ENCODE measurements at regions not wholly inside any gene's neighbourhood (a gene's known extent, or its start where the extent isn't known, plus 50 kb on each side); places are given as distances from the start of the nearest gene placed in this dataset.

DNA sequence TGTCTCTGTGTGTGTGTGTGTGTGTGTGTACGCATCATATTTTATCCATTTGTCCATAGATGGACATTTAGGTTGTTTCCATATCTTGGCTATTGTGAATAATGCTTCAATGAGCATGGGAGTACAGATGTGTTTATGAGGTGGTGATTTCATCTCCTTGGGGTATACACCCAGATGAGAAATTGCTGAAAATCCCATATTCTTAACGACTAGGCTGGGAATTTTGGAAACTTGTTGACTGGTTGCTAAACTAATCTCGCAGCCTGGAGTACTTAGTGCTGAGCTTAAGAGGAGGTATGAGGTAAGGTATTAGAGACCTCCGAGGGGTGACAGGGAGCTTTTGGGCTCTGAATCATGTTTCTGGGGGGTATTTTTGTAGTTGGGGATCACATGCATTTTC, 66.0 kb upstream of the SPRED2 start (continued):
- TF ChIP-seq, protein P1, sequence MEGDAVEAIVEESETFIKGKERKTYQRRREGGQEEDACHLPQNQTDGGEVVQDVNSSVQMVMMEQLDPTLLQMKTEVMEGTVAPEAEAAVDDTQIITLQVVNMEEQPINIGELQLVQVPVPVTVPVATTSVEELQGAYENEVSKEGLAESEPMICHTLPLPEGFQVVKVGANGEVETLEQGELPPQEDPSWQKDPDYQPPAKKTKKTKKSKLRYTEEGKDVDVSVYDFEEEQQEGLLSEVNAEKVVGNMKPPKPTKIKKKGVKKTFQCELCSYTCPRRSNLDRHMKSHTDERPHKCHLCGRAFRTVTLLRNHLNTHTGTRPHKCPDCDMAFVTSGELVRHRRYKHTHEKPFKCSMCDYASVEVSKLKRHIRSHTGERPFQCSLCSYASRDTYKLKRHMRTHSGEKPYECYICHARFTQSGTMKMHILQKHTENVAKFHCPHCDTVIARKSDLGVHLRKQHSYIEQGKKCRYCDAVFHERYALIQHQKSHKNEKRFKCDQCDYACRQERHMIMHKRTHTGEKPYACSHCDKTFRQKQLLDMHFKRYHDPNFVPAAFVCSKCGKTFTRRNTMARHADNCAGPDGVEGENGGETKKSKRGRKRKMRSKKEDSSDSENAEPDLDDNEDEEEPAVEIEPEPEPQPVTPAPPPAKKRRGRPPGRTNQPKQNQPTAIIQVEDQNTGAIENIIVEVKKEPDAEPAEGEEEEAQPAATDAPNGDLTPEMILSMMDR (IDR thresholded peaks at IDR 0.05) = no peak
- no peak for TF ChIP-seq YY1 (IDR thresholded peaks at IDR 0.05; ENCODE audit: low read depth)
- TF ChIP-seq FOXM1 (IDR thresholded peaks at IDR 0.05; ENCODE audit: low read depth) = no peak
- no peak for TF ChIP-seq EP300 (IDR thresholded peaks at IDR 0.05; ENCODE audit: borderline replicate concordance in 1 of 2, low read depth in 1 of 2, low read length in 1 of 2)
- TF ChIP-seq NRF1 (IDR thresholded peaks at IDR 0.05; ENCODE audit: low read depth, low read length) = no peak
- no peak for TF ChIP-seq SMC3 (IDR thresholded peaks at IDR 0.05; ENCODE audit: low read depth, low read length)
- no peak for TF ChIP-seq ELF1 (IDR thresholded peaks at IDR 0.05)
- TF ChIP-seq FOSL2 (IDR thresholded peaks at IDR 0.05; ENCODE audit: borderline replicate concordance, low read depth) = no peak
- no peak for TF ChIP-seq TAF1 (IDR thresholded peaks at IDR 0.05; ENCODE audit: borderline replicate concordance, low read depth, low read length)
- no peak for TF ChIP-seq RAD21 (IDR thresholded peaks at IDR 0.05; ENCODE audit: low read length)
- TF ChIP-seq, protein P2, sequence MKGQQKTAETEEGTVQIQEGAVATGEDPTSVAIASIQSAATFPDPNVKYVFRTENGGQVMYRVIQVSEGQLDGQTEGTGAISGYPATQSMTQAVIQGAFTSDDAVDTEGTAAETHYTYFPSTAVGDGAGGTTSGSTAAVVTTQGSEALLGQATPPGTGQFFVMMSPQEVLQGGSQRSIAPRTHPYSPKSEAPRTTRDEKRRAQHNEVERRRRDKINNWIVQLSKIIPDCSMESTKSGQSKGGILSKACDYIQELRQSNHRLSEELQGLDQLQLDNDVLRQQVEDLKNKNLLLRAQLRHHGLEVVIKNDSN (IDR thresholded peaks at IDR 0.05; ENCODE audit: borderline replicate concordance, low read depth) = no peak
- no peak for TF ChIP-seq NFIC (IDR thresholded peaks at IDR 0.05; ENCODE audit: borderline replicate concordance)
- no peak for TF ChIP-seq TEAD4 (IDR thresholded peaks at IDR 0.05; ENCODE audit: borderline replicate concordance, insufficient read depth)
- TF ChIP-seq RCOR1 (IDR thresholded peaks at IDR 0.05; ENCODE audit: low read length) = no peak
- TF ChIP-seq, protein P3, sequence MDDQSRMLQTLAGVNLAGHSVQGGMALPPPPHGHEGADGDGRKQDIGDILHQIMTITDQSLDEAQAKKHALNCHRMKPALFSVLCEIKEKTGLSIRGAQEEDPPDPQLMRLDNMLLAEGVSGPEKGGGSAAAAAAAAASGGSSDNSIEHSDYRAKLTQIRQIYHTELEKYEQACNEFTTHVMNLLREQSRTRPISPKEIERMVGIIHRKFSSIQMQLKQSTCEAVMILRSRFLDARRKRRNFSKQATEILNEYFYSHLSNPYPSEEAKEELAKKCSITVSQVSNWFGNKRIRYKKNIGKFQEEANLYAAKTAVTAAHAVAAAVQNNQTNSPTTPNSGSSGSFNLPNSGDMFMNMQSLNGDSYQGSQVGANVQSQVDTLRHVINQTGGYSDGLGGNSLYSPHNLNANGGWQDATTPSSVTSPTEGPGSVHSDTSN (IDR thresholded peaks at IDR 0.05) = no peak

DNA sequence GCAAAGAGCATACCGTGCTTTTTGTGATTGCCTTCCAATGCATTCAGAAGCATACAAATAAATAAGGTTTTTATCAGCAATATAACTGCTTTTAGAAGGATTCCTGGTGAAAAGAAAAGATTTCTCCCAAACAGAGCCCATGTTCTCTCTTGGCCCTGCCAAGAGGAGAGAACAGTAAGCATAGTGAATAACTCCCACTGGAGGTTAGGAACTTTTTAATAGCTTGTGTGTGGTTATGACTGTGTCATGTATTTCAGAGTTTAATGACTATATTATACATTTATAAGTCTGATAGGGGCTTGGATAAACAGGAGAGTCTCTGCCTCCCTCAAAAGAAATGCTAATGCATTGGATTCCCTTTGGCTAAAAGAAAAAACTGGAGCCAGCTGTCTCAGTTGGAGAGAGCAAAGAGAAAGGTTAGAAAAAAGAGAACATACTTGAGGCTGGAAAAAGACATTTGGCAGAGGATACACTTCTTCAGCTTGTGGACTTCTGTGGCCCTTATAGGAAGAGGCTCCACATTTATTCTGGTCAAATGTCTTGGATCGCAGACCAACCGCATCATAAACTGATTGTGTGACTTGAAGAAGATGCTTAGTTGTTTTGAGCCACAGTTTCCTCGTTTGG, 63.0 kb upstream of the SPRED2 start:
- H4K20me1 ChIP-seq (ENCODE audit: insufficient read depth) = no peaks in the 10 kb centered on the region
- H3K36me3 ChIP-seq (replicated peaks in 1 of 2; ENCODE audit: control insufficient read depth in 1 of 2, insufficient read depth in 2 of 2, low read length in 1 of 2) = no peaks in the 10 kb centered on the region
- H3K9ac ChIP-seq = no peak overlapping the region
- no peaks in the 10 kb centered on the region for H3F3A ChIP-seq (replicated peaks; ENCODE audit: insufficient read depth)
- no peaks in the 10 kb centered on the region for H3K9me3 ChIP-seq
- no peaks in the 10 kb centered on the region for H3K27me3 ChIP-seq (ENCODE audit: insufficient read depth)
- no peaks in the 10 kb centered on the region for H3K9me2 ChIP-seq
- no peak overlapping the region for H3K4me3 ChIP-seq (ENCODE audit: low read depth in 2 of 2, low read length in 1 of 2)
- H3K27ac ChIP-seq (ENCODE audit: low read depth in 2 of 2, low read length in 1 of 2) = no peak overlapping the region
- H3K79me2 ChIP-seq (ENCODE audit: insufficient read depth) = no peaks in the 10 kb centered on the region
- peaks cover 0 to 3% of the 10 kb centered on the region in 2 experiments; a peak in 1 of 4 replicates for H3K4me1 ChIP-seq (ENCODE audit: control insufficient read depth in 1 of 2, insufficient read depth in 2 of 2, low read depth in 1 of 2, low read length in 1 of 2)
- H2AFZ ChIP-seq (ENCODE audit: low read depth) = no peak overlapping the region
- DNase-seq = no peak
- POLR2A ChIA-PET = no interaction called here
- CTCF ChIA-PET = no interaction called here
- H3K4me2 ChIP-seq = no peak overlapping the region
- no peak for TF ChIP-seq POLR2AphosphoS5 (IDR thresholded peaks at IDR 0.05; ENCODE audit: low read depth, low read length)
- TF ChIP-seq, protein P4, sequence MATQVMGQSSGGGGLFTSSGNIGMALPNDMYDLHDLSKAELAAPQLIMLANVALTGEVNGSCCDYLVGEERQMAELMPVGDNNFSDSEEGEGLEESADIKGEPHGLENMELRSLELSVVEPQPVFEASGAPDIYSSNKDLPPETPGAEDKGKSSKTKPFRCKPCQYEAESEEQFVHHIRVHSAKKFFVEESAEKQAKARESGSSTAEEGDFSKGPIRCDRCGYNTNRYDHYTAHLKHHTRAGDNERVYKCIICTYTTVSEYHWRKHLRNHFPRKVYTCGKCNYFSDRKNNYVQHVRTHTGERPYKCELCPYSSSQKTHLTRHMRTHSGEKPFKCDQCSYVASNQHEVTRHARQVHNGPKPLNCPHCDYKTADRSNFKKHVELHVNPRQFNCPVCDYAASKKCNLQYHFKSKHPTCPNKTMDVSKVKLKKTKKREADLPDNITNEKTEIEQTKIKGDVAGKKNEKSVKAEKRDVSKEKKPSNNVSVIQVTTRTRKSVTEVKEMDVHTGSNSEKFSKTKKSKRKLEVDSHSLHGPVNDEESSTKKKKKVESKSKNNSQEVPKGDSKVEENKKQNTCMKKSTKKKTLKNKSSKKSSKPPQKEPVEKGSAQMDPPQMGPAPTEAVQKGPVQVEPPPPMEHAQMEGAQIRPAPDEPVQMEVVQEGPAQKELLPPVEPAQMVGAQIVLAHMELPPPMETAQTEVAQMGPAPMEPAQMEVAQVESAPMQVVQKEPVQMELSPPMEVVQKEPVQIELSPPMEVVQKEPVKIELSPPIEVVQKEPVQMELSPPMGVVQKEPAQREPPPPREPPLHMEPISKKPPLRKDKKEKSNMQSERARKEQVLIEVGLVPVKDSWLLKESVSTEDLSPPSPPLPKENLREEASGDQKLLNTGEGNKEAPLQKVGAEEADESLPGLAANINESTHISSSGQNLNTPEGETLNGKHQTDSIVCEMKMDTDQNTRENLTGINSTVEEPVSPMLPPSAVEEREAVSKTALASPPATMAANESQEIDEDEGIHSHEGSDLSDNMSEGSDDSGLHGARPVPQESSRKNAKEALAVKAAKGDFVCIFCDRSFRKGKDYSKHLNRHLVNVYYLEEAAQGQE (IDR thresholded peaks at IDR 0.05; ENCODE audit: low read depth, low read length) = no peak
- TF ChIP-seq, protein P3 (IDR thresholded peaks at IDR 0.05) = no peak
- TF ChIP-seq MEF2A (IDR thresholded peaks at IDR 0.05; ENCODE audit: borderline replicate concordance, low read depth) = no peak
- WGBS (ENCODE audit: low lambda C conversion rate) = 68% methylated on average over 4 of the region's 4 CpGs
